ENCODE measurements at regions not wholly inside any gene's neighbourhood (a gene's known extent, or its start where the extent isn't known, plus 50 kb on each side); places are given as distances from the start of the nearest gene placed in this dataset.

GRCh38 chrX:41001327-41001726, 83.9 kb upstream of the USP9X start:
- TF ChIP-seq CTCF (IDR thresholded peaks at IDR 0.05 in 4 of 5, conservative IDR thresholded peaks at IDR 0.05 in 1 of 5) = no peak
- no peak for TF ChIP-seq POLR2A (IDR thresholded peaks at IDR 0.05)

All from gastrocnemius medialis (tissue), 4 donors.